Fibroblast of the aortic adventitia (primary cell): ENCODE measurements at regions not wholly inside any gene's neighbourhood (a gene's known extent, or its start where the extent isn't known, plus 50 kb on each side); places are given as distances from the start of the nearest gene placed in this dataset.
A peak's percentile ranks its signal among the peaks of the same experiment; 100 is the strongest.

ENCODE experiments used
- DNase-seq: peaks from one replicate; pipeline ENCODE4 v3.0.0-alpha.2; 2010; ENCODE audit warnings: low read depth
- H3K4me3 ChIP-seq: 2 replicates; pipeline ENCODE4 v1.5.1; 2011; ENCODE audit warnings: low read depth, mild to moderate bottlenecking, control low read depth, low read length, moderate library complexity
- TF ChIP-seq, protein P1 (sequence below): IDR thresholded peaks from 2 replicates; pipeline ENCODE4 v1.5.1; 2011; ENCODE audit warnings: mild to moderate bottlenecking, low read length, control low read depth, inconsistent platforms; ENCODE audit not compliant: insufficient read depth

DNA sequence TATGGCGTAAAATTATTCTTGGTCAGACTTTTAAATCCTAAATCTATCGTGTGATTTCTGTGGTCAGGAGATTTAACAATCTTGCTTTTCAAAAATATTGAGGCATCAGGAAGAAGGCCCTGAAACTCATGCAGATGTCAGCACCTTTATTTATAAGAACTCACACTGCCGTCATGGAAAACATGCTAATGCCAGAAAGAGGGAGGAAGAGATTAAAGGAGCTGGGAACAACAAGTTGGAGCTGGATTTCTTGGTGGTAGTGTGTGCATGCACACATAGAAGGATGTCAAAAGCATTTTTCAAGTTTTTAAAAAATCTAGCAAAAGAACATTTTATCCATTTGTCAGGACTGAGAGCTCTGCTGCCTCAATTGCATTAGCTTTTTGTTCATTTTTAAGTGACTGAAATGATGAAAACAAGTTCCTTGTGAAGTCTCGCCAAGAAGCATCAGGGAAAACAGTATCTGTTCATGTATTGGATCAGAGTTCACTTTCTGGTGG is 342.5 kb downstream of the SPRY2 start:
- no peak overlapping the region for H3K4me3 ChIP-seq
- TF ChIP-seq, protein P1, sequence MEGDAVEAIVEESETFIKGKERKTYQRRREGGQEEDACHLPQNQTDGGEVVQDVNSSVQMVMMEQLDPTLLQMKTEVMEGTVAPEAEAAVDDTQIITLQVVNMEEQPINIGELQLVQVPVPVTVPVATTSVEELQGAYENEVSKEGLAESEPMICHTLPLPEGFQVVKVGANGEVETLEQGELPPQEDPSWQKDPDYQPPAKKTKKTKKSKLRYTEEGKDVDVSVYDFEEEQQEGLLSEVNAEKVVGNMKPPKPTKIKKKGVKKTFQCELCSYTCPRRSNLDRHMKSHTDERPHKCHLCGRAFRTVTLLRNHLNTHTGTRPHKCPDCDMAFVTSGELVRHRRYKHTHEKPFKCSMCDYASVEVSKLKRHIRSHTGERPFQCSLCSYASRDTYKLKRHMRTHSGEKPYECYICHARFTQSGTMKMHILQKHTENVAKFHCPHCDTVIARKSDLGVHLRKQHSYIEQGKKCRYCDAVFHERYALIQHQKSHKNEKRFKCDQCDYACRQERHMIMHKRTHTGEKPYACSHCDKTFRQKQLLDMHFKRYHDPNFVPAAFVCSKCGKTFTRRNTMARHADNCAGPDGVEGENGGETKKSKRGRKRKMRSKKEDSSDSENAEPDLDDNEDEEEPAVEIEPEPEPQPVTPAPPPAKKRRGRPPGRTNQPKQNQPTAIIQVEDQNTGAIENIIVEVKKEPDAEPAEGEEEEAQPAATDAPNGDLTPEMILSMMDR = no peak
- DNase-seq = no peak

DNA sequence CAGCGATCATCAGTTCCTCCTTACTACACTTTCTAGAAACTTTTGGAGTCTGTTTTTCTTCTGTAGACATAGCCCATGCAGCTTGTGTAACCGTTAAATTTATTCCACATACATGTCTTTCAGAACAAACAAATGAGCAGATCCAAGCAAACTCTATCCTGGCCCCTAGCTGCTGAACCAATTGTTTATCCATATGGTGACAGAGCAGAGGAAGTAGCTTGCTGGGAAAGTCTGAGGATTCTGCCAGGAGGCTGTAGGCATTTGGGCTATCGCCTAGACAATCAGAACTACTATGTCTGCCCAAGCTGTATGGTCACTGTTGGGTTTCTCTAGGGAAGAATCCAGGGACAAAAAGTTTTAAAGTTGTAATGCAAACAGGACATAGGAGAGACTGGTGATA is 343.7 kb downstream of the SPRY2 start:
- DNase-seq = no peak
- H3K4me3 ChIP-seq = no peak overlapping the region
- TF ChIP-seq, protein P1 = no peak

DNA sequence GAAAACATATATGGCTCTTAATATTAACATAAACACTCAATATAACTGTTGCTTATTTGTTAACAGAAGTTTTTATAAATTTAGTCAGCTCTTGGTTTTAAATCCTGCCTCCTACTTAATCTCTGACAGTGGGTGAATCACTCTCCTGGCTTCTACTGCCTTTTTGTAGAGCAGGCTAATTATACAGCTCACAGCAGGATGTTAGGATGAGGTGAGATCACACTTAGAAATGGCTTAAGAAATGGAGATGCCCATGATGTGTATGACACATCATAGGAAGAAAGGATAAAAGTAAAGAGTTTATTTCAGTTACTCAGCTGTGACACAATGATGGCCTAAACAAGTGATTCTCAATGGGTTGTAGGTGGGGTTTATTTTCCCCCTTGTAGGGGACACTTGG is 345.6 kb downstream of the SPRY2 start:
- peak; percentile 74 for DNase-seq
- TF ChIP-seq, protein P1 = no peak
- no peak overlapping the region for H3K4me3 ChIP-seq

DNA sequence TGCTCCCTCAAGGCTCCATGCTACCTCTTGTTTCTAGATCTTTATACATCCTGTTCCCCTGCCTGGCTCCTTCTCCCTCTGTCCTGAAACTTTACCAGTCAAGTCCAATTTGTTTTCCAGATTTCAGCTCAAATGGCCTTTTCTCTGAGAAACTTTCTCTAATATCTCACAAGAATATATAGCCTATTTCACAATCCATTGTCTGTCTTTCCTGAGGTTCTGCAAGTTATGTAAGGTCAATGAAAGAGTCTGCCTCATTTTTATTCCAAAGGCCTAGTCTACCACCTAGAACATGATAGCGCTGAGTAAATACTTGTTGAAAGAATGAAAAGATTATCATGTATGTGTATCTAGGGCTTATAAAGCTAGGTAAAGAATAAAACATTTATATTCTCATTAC is 348.8 kb downstream of the SPRY2 start:
- TF ChIP-seq, protein P1 = no peak
- peak; percentile 34 for DNase-seq
- no peak overlapping the region for H3K4me3 ChIP-seq

GRCh38 chr13:79990048-79990447 is 350.9 kb downstream of the SPRY2 start:
- H3K4me3 ChIP-seq = no peak overlapping the region
- DNase-seq = no peak
- TF ChIP-seq, protein P1 = no peak

GRCh38 chr13:79989217-79989661 is 351.7 kb downstream of the SPRY2 start:
- DNase-seq = peak; percentile 37
- TF ChIP-seq, protein P1 = no peak
- no peak overlapping the region for H3K4me3 ChIP-seq

- TF ChIP-seq, protein P1 = no peak
- no peak overlapping the region for H3K4me3 ChIP-seq
- DNase-seq = peak; percentile 81
These were observed 352.4 kb downstream of the SPRY2 start for GRCh38 chr13:79988573-79988972.
